HG03280 (cell line): ENCODE measurements at regions not wholly inside any gene's neighbourhood (a gene's known extent, or its start where the extent isn't known, plus 50 kb on each side); places are given as distances from the start of the nearest gene placed in this dataset.

ENCODE experiments used
- ATAC-seq: cut with Tn5 transposase; IDR thresholded peaks from one replicate; pipeline ENCODE4 v1.9.1; 2021; ENCODE audit warnings: mild to moderate bottlenecking, moderate library complexity; ENCODE audit not compliant: unreplicated experiment

- no peak for ATAC-seq
Observed at GRCh38 chr10:129106314-129106713, 360.7 kb upstream of the MGMT start.

DNA sequence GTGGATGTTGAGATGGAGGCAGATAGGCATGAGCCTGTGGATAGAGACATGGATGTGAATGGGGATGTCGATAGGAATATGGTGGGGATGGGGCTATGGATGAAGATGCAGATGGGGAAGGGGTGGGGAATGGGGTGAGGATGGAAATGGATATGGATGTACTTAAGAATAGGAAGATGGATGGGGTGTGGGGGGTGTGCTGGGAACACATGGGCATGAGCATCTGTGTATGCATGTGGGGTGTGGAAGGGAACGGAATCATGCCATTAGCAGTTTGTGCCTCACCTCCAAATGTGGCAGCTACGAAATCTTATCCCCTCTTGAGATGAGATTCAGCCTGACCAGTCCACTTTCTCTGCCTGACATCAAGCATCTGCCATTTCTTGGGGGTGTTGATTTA lies 359.5 kb upstream of the MGMT start:
- no peak for ATAC-seq

DNA sequence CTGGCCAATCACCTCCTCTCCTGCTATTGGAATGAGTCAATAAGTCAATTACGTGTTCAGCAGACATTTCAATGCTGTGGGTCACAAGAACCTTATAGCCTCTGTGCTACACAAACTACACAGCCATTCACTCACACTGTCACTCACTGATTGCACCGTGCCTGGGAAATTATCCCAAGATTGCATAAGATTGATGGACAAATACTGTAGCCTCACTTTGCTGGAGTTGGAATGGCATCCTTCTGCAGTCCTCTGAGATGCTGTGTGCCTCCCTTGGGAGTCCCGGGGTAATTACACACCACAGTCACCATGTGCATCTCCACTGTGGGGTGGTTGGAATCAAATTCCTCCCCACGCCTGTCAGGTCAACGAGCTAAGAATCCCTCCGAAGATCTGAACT lies 358.7 kb upstream of the MGMT start:
- no peak for ATAC-seq

DNA sequence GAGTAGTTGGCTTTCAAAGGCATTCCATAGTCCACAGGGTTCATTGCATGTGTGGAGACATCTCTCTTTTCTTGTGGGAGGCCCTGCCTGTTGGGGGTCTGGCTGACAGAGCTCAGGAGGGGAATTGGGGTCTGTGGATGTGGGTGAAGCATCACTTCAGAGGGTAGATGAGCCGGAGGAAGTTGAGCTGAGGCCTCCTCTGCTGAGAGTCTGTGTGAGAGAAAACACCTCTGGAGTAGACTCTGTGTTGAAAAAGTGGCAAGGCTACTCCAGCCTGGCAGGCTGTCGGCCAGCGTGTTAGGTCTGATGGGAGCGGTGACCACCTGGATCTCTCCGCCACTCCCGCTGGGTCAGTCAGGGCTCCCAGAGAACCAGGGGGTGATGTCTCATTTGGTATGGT lies 358.0 kb upstream of the MGMT start:
- ATAC-seq = no peak

DNA sequence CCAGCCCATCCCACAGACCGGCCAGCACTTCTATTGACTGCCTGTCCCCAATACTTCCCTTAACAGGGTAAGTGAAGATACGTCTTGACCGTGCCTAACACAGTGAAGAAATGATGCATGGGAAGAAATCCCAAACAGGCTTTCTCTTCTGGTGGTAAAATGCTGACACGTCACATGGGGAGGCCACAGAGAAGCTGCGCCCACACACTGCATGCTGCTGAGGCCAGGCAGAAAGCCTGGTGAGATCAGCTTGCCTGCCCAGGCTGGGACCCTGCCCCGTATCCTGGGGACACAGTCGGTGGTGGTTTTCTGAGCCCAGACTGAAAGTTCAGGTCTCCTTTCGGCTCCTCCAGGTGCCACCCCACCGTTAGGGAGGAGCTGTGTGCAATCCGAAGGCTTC lies 356.3 kb upstream of the MGMT start:
- no peak for ATAC-seq

- no peak for ATAC-seq
Observed at GRCh38 chr10:129111922-129112321, 355.1 kb upstream of the MGMT start.

DNA sequence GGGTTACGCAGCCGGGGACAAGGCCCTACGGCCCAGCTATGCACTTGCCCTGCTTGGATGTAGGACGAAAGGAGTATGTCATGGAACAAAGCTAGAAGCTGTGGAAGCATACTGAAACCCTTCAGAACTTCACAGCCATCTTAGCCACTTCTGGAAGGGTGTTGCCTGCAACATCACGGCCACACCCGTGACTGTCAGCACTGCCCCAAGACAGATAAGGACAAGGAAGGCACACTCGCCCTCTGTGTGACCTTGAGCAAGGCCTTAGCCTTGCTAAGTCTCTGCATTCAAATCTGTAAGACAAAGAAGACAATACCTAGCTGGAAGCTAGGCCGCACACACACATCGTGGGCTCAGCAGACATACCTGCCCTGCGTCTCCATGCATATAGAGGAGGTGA lies 352.5 kb upstream of the MGMT start:
- no peak for ATAC-seq

GRCh38 chr10:129116371-129116770 lies 350.7 kb upstream of the MGMT start:
- ATAC-seq = no peak

DNA sequence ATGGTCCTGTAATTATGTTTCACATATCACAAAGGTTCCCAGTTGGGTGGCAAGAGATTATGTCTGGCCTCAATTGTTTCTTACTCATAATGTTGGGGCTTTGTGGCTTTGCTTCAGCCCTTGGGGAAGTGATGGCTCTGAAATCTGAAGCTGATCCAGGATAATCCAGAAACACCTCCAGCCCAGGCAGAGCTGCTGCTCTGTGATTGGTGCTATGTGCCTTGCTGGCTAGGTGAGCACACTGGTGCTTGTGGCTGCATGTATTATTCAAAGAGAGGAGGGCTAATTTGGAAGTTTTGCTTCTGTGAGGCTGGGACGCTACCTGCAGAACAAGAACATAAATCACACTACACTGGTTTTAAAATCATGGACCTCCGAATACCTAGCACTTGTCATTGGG lies 346.6 kb upstream of the MGMT start:
- ATAC-seq = no peak

DNA sequence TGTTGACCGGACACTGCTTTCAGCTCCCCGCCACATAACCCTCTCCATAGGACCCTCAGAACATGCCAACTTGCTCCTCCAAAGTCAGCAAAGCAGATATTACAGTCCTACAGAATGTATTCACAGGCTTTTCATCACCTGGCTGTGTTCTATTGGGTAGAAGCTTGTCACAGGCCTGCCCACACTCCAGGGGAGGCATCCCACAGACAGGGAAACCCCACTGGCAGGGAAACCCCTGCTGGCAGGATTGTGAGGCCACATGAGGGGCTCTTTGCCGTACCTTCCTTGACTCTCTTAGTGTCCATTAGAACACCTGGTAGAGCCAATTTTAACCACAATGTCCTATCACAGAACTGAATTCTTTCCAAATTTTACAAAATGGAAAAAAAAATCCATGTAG lies 344.2 kb upstream of the MGMT start:
- ATAC-seq = no peak

- ATAC-seq = no peak
Observed at GRCh38 chr10:129123428-129123827, 343.6 kb upstream of the MGMT start.

DNA sequence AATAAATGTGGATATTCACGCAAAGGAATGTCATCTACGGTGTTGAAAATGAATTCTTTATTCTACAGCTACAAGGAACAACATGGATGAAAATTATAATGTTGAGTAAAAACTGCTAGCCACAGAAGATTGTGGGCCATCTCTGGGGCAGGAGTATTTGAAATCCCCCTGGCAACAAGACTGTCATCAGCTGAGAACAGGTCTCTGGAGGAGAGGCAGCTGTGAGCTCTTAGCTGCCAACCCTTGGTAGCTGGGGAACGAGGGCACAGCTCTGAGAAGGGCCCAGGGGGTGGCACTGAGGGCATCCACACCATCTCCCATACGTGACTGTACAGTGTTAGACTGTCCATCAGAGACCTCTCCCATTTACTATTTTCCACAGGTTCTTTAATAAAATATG lies 340.1 kb upstream of the MGMT start:
- ATAC-seq = no peak

- no peak for ATAC-seq
Observed at GRCh38 chr10:129131457-129132132, 335.4 kb upstream of the MGMT start.

GRCh38 chr10:129133856-129134255 lies 333.2 kb upstream of the MGMT start:
- ATAC-seq = no peak

- ATAC-seq = no peak
Observed at GRCh38 chr10:129134371-129134770, 332.7 kb upstream of the MGMT start.

DNA sequence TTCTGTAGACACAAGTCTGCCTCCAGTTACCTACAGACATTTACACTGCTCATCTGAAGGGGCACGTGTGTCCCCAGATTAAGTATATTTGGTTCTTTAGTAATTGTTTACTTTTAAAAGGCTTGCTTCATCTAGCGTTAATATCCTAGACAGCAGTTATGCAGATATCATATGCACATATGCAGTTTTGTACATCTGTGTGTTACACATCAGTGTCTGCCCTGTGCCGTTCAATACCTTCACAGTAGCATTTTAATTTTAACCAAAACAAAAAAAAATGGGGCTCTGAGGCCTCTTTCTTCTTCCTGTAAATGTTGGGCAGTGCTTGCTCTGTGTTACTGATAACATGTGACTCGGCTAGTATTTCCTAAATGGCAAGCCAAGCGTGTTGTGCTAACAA lies 331.4 kb upstream of the MGMT start:
- no peak for ATAC-seq

- no peak for ATAC-seq
Observed at GRCh38 chr10:129136074-129136473, 331.0 kb upstream of the MGMT start.

DNA sequence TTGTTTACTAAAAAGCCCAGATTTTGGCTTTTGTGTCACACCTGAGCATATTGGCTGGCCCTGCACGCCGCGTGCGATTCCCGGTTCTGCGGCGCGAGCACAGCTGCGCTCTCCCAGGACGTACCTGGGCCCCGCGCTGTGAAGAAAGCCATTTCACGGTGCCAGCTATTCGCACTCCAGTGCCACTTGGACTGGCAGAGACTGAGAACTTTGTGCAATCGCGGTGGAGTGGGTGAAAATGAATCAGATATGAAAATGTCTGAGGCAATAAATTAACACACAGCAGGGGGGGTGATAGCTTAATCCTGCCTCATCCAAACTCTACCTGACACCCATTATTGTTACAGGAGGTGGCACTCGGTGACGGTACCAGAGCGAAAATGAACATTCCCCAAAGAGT lies 330.1 kb upstream of the MGMT start:
- ATAC-seq = no peak

DNA sequence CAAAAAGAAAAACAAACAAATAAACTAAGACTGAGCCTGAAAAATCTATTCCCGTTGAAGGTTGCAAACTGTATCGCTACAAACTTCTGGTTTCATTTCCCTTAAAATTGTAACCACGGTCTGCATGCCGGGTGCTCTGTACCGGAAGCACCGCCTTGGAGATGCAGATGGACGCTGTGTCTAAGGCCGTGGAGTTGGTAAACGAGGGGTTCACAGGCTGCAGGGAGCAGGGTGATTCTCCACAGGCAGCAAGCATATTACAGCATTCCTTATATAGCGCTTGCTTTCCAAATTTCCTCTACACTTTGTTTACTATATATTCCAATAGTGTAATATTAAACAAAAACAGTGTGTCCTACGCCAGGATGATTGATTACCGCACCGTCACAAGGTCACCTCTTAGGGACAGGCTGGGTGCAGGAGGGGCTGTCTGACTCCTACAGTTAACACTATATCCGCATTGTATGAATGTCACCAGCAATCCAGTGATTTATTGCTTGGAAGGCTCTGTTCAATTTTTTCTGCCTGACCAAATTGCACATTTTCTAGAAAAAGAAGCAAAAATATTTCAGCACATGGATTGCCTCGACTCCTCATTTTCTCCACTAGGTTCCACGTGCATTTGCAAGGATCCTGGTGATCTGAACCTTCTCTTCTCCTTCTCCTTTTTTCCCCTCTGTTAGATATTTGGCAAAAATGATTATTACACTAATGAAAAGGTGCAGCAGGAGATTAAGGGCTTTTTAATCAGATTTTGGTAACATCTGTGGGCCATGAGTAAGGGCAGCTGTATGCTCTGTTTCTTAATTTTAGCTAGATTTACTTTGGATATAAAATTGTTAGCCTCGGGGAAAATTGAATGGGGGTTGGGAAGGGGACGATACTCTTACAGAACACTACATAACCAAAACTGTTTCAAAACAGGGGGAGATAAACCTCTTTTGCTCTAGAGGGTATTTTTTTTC lies 325.8 kb upstream of the MGMT start:
- ATAC-seq = no peak

DNA sequence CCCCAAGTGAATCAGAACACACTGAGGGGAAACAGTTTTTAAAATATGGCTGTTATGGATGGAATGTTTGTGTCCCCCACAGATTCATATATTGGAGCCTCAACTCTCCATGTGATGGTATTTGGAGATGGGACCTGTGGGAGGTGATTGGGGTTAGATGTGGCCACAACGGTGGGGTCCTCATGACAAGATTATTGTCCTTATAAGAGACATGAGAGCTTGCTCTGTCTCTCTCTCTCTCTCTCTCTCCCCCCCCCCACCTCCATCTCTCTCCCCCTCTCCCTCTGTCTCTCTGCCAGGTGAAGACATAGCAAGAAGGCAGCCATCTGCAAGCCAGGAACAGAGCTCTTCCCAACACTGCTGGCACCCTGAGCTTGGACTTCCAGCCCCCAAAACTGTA lies 315.8 kb upstream of the MGMT start:
- ATAC-seq = no peak

- ATAC-seq = no peak
Observed at GRCh38 chr10:129156406-129156805, 310.6 kb upstream of the MGMT start.

GRCh38 chr10:129157185-129157584 lies 309.9 kb upstream of the MGMT start:
- no peak for ATAC-seq
